ENCODE measurements at regions not wholly inside any gene's neighbourhood (a gene's known extent, or its start where the extent isn't known, plus 50 kb on each side); places are given as distances from the start of the nearest gene placed in this dataset.

DNA sequence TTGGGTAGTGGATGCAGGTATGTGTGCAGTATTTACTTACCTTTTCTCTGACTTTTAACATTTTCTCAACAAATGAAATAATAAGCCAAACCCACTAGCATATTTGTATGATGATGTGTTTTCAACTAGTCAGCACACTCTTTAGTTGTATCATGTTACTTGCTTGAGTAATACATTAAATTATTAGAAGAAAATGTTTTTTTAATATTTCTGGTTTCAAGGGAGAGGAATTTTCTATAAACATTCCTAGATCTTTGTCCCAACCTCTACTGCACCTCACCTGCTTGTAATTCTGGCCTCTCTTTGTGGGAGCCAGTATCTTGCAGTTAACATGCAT, 161.8 kb upstream of the CBLB start:
- TF ChIP-seq, protein P1, sequence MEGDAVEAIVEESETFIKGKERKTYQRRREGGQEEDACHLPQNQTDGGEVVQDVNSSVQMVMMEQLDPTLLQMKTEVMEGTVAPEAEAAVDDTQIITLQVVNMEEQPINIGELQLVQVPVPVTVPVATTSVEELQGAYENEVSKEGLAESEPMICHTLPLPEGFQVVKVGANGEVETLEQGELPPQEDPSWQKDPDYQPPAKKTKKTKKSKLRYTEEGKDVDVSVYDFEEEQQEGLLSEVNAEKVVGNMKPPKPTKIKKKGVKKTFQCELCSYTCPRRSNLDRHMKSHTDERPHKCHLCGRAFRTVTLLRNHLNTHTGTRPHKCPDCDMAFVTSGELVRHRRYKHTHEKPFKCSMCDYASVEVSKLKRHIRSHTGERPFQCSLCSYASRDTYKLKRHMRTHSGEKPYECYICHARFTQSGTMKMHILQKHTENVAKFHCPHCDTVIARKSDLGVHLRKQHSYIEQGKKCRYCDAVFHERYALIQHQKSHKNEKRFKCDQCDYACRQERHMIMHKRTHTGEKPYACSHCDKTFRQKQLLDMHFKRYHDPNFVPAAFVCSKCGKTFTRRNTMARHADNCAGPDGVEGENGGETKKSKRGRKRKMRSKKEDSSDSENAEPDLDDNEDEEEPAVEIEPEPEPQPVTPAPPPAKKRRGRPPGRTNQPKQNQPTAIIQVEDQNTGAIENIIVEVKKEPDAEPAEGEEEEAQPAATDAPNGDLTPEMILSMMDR (IDR thresholded peaks at IDR 0.05 in 4 of 5, conservative IDR thresholded peaks at IDR 0.05 in 1 of 5): no peak
- no peak for TF ChIP-seq POLR2A (IDR thresholded peaks at IDR 0.05)
